GM12875 (cell line): ENCODE measurements at regions not wholly inside any gene's neighbourhood (a gene's known extent, or its start where the extent isn't known, plus 50 kb on each side); places are given as distances from the start of the nearest gene placed in this dataset.

Experiments
- H3K4me3 ChIP-seq: one replicate; pipeline ENCODE4 v1.5.1; 2011; ENCODE audit warnings: low read depth, low read length, control low read depth
- TF ChIP-seq, protein P1 (sequence below): IDR thresholded peaks from 2 replicates; pipeline ENCODE4 v1.5.1; 2011; ENCODE audit warnings: low read depth, mild to moderate bottlenecking, control low read depth, inconsistent platforms, low read length, moderate library complexity, borderline replicate concordance; ENCODE audit not compliant: insufficient read depth

DNA sequence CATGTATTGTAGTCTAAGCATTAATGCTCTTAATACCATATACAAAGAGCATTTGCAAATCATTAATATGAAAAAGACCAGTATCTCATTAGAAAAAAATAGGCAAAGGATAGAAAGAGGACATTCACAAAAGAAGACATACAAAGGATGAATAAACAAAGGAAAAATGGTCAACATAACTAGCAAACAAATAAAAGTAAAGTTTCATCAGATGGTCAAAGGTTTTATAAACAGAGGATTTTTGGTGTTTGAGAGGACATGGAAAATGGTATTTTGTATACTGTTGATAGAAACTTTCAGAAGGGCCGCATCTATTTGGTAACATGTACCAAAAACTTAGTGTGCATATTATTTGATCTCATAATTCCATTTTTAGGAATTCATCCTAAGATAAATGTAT is 414.8 kb downstream of the PIK3R1 start:
- no peak overlapping the region for H3K4me3 ChIP-seq
- TF ChIP-seq, protein P1, sequence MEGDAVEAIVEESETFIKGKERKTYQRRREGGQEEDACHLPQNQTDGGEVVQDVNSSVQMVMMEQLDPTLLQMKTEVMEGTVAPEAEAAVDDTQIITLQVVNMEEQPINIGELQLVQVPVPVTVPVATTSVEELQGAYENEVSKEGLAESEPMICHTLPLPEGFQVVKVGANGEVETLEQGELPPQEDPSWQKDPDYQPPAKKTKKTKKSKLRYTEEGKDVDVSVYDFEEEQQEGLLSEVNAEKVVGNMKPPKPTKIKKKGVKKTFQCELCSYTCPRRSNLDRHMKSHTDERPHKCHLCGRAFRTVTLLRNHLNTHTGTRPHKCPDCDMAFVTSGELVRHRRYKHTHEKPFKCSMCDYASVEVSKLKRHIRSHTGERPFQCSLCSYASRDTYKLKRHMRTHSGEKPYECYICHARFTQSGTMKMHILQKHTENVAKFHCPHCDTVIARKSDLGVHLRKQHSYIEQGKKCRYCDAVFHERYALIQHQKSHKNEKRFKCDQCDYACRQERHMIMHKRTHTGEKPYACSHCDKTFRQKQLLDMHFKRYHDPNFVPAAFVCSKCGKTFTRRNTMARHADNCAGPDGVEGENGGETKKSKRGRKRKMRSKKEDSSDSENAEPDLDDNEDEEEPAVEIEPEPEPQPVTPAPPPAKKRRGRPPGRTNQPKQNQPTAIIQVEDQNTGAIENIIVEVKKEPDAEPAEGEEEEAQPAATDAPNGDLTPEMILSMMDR: no peak

DNA sequence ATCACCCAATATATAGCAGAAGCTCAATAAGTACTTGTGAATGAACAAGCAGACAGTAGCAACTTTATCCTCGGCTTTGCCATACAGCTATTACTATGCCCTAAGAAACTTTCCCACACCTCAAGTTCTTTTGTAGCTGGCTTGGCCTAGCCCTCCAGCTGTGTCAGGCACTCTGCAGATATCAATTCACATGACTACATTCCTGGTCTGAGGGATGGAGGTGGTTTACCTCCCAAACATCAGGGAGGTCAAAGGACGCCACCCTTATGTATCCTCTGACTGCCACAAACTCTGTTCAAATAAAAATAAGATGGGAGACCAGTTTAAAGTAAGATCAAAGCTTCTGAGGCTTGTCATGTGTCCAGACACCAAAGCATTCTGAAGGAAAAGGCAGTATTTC is 416.3 kb downstream of the PIK3R1 start:
- H3K4me3 ChIP-seq: no peak overlapping the region
- TF ChIP-seq, protein P1: no peak

DNA sequence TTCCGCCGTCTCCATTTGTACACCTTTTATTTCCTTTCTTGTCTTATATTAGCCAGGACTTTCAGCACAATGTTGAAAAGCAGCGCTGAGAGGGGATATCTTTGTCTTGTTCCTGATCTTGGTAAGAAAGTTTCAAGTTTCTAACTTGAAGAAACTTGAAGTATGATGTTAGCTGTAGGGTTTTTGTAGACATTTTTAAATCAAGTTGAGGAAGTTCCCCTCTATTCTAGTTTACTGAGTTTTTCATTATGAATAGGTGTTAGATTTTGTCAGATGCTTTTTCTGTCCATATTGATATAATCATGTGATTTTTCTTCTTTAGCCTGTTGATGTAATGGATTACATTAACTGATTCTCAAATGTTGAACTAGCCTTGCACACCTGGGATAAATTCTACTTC is 425.7 kb downstream of the PIK3R1 start:
- TF ChIP-seq, protein P1: no peak
- H3K4me3 ChIP-seq: no peak overlapping the region

DNA sequence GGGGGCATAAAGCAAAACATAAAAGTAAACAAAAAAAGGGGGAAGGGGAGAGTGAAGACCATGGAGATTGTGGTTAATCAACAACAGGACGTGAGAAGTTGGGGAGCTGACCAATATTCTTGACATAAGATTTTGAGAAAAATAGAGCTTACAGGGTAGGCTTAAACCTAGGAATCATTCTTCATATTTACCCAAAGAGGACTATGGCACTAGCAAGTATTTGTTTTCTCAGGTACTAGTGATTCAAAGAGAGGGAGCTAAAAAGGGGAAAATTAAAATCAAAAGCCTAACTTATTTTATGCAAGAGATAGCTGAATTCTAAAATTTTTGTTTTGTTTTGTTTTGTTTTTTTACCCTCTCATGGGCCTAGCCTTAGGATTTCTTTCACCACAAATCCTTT is 427.5 kb downstream of the PIK3R1 start:
- TF ChIP-seq, protein P1: no peak
- no peak overlapping the region for H3K4me3 ChIP-seq

DNA sequence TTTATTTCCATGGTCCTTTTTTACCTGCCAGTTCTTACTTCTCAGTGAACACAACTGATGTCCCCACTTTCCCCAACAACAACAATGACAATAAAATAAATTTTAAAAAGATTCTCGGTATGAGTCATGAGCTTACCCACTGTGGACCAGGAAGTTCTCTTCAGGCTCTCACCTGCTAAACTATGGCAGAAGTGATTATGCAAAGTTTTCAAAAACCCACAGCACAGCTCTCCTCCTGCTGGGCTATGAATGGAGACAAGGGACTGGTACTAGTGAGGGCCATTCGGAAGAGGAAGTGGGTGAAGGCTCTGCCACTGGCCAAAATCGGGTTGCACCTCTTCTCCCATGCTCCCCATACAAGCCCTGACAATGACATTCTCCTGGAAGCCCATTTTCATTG is 429.4 kb downstream of the PIK3R1 start:
- no peak overlapping the region for H3K4me3 ChIP-seq
- TF ChIP-seq, protein P1: no peak

DNA sequence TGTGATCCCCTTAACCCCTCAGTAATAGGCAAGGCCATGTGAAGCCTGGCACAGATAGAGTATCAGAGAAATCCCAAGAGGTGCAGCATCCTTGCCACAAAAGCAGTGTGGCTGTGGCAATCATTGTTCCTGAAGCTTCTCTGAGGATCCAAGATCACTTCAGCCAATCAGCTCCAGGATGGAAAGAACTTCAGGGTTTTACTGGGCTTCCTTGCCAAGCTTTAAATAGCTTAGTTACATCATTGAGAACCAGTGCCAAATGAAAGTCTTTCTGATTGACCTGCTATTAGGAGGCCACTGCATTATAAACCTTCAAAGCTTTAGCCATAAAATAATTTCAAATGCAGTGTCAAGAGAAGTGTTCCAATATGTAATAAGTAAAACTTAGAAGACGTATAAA is 430.6 kb downstream of the PIK3R1 start:
- H3K4me3 ChIP-seq: no peak overlapping the region
- TF ChIP-seq, protein P1: no peak

DNA sequence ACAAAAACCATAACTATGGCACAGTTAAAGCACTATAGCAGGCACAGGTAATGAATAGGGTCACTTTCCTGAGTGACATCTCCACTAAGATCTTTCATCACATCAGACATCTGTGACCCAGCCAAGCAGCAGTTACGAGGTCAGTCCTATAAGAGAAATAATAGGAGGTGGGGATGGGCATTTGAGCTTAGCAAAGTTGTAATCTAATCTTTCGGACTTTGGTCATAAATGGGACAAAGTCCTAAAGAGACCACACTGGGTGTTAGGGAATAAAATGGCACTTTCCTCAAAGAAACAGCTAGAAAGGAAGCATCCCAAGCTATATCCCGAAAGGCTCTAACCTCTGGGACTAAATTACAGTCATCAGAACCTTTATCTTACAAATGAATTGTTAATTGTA is 432.2 kb downstream of the PIK3R1 start:
- TF ChIP-seq, protein P1: no peak
- H3K4me3 ChIP-seq: no peak overlapping the region
